Amniotic epithelial cell (primary cell): ENCODE measurements at regions not wholly inside any gene's neighbourhood (a gene's known extent, or its start where the extent isn't known, plus 50 kb on each side); places are given as distances from the start of the nearest gene placed in this dataset.

Source experiments
- DNase-seq: peaks from one replicate; pipeline ENCODE4 v3.0.0-alpha.2; 2010; ENCODE audit warnings: low read depth

DNA sequence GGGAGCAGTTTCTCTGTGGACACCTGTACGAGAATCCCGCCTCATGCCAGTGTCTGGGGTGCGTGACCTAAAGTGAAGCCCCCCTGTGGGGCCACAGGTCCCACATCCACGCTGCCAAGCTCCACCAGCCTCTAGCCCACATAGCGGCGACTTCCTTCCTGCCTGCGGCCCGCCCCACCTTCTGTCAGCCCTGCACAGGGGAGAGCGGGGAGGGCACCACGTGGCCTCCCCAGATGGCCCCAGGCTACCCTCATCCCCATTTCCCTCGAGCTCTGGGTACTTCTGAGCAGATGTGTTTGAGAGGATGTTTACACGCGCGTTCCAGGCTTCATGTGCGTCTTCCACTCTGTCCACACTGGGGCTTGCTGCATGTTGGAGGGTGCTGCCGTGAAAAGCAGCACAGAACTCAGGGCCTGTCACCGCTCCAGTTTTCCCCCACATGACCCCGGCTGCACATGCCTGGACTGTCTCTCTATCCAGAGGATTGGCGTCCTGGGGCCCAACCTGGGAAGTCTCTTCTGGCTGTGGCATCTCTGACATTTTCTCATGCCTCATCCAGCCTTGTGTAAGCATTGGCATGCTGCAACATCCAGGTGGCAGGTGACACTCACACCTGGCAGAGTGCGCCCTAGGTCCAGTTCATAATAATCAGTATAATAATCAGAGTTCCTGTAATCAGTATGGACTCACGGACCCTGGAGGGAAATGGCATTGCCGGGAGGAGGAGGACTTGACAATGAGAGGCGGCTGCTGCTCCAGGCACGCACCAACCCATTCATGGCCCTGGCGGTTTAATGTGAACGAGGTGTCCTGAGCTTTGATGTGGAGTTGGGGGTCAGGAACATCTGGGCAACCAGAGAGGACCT is 146.3 kb upstream of the TWIST2 start:
- DNase-seq: no peak

DNA sequence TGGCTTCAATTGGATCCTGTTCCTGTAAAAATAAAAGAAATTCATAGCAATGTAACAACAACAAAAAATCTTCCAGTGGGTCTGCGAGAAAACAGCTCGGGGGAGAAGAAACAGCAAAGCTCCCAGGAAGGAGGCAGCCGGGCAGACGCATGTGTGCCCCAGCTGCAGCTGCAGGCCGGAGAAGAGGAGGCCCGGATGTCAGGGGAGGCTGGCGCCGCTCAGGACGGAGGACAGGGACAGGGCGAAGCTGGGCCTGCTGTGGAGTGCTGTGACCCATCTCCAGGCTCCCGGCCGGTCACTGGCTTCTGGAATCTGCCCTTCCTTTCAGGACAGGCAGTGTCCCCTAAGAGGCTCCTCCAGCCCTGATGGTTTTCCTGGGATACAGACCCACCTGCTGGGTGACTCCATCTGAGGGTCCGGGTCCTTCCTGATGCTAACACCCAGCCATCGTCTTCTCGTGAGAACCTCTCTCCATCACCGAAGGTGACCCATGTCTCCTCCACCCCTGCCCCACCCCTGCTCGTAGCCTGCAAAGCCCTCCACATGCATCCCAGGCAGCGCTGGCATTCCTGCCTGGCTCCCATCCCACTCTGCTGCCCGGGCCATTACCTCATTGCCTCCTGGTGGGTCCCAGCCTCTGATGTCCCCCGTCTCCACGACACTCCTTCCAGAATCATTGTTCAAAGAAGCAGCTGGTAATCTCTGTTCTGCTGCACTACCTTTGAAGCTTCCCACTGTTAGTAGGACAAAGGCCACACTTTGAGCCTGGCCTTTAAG is 145.4 kb upstream of the TWIST2 start:
- DNase-seq: no peak

DNA sequence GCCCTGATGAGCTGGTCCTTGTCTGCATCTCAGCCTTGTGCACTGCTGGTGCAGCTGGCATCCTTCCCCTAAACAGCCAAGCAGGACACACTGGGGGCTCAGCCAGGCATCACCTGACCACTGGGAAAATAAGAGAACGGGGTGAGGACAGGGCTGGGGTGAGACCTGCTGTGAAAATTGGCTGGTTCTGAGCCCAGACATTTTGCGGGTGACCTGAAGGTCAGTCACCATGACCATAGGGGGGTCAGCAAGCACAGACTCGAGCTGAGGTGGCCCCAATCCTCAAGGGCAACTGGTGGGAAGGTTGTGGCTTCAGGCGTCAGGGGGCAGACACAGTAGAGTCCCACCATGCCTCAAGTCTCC is 144.9 kb upstream of the TWIST2 start:
- no peak for DNase-seq

DNA sequence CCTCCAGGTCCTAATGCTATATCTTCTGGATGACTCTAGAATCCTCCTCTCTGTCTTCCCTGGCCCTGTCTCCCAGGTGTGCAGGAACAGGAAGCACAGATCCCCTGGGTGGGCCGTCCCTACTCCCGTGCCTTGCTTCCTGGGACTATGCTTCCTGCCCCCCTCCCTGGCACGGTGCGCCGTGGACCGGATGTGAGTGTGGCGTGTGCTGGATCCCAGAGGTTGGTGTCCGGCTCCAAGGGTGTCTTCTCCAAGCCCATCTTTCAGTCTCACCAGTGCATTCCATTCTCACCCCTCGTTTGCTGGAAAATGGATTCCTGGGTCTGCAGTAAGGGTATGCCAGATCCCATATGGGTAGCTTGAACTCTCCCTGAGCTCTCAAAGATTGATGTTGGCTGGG is 144.4 kb upstream of the TWIST2 start:
- DNase-seq: no peak

DNA sequence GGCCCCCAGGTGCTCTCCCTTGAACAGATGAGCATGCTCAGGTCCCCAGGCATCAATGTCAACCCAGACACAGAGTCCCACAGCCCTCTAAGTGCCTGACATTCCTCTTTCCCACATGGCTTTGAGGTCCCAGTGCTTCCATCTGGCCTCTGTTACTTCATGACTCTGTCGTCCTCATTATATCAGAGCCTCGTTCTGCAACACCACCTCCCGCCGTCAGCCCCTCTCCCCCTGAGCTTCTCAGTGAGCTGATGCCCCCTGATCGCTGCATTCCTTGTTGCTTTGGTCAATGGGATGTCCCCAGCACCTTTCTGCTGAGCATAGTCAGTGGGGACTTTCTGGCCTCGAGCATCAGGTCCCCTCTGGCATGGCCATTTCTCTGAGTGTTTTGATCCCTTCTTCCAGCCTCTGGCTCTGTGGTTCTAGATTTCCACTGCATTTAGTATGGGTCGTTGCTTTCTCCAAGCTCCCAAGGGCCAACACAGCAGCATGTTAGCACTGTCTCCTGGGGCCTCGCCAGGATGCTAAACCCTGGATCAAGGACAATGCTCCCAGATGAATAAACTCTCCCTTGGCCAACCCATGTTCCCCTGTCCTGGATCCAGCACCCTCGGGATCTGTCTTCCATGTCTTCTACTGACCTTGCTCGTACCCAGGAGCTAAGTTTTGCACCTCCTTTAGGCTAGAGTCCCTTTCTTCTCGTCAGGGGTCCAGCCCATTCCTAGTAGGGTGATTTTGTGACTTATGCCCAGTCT is 143.2 kb upstream of the TWIST2 start:
- DNase-seq: no peak

DNA sequence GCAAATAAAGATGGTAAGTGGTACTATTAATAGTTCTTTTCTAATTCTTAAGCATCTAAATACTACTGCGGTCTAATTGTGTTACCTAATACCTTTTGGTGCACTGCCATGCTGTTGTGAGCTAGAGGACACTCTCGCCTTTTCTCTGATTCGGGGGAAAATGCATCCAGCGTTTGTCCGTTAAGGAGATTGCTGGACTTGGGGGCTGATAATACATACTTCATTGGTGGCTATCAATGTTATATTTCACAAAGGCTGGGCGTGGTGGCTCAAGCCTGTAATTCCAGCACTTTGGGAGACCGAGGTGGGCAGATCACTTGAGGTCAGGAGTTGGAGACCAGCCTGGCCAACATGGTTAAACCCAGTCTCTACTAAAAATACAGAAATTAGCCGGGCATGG is 141.7 kb upstream of the TWIST2 start:
- DNase-seq: no peak

DNA sequence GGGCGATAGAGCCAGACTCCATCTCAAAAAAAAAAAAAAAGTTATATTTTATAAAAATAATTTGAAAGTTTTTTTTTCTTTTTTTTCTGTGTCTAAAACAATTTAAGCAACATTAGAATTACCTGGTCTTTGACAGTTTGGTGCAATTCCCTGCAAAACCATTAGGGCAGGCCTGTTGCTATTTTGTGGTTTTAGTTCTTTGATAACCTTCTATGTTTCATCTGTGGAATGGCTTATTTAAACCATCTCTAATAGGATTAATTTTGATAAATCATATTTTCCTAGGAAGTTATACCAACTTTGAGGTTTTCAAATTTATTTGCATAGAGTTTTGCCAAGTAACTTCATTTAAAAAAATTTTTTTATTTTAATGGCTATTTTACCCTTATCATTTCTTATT is 141.2 kb upstream of the TWIST2 start:
- DNase-seq: peak; percentile 29

DNA sequence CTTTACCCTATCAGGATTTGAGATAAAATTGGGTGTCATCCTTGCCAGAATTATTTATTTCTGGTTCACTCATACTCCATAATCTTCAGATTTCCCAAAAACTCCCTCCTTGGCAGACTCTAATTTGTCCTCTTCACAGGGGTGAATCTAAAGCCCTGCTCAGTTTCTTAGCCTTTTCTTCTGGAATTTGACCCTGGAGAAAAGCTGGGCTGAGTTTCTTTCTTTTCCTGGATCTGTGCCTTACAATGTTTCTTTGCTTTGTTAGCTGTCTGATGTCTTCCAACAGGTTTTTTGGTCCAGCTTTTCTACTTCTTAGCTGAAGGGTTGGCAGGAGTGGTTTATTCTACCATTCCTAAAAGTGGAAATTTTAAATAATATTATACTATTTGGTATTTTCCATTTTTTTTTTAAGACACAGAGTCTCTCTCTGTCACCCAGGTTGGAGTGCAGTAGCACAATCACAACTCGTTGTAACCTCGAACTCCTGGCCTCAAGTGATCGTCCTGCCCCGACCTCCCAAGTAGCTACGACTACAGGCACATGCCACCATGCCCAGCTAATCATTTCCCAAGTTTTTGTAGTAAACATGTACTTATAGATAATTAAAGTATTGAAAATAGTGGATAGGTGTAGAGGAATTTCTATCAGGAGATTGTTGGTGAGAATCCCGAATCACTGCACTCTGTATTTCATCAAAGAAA is 138.4 kb upstream of the TWIST2 start:
- DNase-seq: no peak

DNA sequence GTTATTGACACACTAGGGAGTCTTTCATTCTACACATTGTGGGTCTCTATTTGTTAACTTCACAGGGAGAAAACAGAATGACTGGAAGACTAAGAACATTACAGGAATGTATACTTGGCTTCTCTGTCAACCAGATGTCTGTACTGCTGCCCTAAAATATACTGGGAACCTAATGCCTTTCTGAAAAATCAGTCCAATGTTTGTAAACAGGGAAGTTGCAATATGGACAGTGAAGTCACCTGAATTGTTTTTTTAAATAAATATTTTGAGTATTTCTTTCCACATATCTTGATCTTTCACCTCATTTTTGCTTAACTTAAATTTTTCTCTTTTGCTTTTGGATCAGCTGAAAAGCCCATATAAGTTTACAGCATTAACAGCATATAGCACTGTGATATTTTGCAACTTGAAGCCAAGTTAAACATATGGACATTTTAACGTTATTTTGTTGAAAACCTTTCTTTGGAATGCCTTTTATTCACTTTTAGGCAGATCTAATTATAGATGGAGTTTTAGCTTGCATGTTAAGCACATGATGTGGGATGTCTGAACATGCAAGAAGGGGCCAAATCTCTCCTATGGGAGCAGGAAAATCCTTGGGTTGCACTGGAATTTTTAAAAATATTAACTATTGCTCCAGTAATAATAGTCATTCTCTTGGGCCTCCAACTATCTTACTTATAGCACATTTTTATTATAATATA is 137.7 kb upstream of the TWIST2 start:
- no peak for DNase-seq

DNA sequence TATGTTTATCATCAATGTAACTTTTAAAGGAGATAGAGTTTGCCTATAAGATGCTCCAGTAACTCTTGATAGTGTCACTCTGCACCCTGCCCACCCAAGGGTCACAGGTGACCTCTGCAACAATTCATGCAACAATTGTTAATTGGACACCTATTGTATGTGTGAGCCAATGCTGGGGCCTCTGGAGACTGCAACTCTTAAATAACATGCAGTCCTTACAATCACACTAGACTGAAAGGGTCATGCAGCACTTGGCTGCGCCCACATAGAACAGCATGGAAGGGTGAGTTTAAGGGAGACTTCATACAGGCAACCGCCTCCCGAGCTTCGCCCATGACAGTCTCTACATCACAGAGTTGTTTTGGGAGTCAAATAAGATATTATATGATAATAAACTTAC is 137.1 kb upstream of the TWIST2 start:
- DNase-seq: no peak

DNA sequence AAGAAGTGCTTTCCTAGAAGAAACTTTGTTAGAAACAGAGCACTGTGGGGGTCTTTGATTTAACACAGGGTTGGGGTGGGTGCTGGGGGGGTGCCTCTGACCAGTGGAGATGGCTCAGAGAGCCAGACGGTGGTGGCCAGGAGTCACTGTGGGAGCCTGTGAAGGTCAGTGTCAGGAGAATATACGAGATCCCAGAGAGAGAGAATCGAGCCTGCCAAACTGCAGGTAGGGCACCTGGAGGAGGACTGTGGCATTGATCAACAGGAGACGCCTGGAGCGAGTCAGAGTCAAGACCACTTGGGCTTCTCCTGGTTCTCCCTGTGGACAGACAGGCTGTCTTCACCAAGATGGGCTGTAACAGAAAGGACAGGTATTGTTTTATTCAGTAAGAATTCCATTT is 136.5 kb upstream of the TWIST2 start:
- DNase-seq: no peak

DNA sequence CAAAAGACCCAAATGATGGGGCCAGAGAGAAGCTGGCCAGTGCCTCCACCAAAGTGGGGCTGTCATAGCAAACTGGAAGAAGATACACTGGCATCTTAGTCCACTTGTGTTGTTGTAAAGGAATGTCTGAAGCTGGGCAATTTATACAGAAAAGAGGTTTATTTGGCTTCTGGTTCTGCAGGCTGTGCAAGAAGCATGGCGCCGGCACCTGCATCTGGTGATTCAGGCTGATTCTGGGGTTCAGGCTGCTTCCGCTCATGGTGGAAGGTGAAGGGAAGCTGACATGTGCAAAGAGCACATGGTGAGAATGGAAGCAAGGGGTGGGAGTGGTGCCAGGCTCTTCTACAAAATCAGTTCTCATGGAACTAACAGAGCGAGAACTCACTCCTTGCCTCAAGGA is 135.9 kb upstream of the TWIST2 start:
- no peak for DNase-seq

DNA sequence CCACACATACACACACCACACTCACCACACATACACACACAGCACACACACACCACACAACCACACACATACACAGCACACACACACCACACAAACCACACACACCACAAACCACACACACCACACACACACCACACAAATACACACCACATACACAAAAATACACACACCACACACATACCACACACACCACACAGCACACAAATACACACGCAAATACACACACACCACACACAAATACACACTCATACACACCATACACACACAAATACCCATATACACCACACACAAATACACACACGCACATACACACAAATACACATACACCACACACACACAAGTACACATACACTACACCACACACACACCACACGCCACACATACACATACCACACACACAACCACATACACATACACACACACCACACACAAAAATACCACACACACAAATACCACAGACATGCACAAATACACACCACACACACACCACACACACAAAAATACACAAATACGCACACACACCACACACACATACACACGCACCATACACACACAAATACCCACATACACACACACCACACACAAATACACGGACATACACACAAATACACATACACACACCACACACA is 134.6 kb upstream of the TWIST2 start:
- peak; percentile 8 for DNase-seq

DNA sequence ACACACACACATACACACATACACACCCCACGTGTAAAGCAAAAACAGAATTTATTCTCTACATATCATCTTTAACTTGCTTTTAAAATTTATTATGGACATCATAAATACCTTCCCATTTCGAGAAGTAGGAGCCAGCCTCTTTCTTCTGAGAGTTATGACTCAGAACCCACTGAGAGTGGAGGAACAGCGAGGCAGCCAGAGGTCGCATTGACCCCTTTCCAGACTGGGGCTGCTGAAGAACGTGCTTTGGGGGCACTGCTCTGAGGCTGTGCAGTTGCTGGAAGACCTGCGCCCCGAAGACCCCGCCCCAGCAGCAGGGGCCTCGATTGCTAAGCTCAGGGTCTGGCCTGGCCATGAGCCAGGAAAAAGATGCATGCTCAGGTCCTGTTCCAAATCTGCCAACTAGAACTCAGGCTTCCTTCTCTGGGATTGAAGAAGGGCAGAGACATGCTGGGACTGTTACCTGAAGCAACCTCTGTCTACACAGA is 133.8 kb upstream of the TWIST2 start:
- peak; percentile 29 for DNase-seq

DNA sequence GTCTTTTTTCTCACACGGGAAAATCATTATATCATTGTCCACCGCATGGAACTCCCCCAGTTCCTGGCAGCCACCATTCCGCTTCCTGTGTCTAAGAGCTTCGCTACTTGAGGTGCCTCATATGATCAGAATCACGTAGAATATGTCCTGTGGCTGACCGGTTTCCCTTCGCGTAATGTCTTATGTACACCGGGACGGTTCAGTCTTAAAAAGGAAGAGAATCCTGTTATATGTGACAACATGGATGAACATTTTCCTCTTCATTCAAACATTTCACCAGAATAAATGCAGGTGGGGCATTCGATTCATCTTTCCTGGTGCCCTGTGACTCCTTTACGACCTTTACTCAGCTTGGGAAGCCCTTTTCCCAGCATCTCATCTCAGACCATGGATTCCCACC is 131.7 kb upstream of the TWIST2 start:
- no peak for DNase-seq

DNA sequence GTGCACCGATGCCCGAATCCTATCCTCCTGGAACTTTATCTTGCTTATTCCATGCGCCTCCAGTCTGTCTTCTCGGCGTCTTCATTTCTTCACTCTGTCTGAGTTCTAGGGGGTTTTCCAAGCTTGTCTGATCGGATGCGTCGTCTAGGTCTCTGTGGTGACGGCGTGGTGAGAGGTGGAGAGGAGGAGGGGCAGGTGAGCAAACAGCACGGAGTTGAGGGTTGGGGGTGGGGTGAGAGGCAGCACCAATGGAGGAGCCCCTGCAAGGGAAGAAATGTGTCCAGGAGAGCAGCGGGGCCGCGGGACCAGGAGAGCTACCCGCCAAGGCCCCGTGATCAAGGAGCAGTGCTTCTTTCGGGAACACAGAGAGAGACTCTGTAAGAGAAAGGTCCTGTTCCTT is 131.3 kb upstream of the TWIST2 start:
- no peak for DNase-seq

DNA sequence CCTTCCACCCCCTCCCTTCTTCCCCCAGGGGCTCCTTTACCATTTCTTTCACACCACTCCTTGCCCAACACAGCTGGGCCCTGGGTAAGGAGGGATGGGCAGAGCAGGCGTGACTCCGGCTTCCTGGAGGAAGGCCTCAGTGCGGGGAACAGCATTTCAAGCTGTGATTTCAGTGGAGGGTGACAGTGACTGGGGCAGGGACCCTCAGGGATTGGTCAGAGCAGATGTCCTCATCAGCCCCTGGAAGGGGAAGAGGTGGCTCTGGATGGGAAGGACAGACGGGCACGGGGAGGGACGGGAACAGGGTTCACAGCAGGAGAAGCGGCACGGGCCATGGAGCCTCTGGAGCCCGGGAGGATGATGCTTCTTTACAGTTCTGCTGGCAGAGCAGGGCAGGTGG is 130.8 kb upstream of the TWIST2 start:
- no peak for DNase-seq

DNA sequence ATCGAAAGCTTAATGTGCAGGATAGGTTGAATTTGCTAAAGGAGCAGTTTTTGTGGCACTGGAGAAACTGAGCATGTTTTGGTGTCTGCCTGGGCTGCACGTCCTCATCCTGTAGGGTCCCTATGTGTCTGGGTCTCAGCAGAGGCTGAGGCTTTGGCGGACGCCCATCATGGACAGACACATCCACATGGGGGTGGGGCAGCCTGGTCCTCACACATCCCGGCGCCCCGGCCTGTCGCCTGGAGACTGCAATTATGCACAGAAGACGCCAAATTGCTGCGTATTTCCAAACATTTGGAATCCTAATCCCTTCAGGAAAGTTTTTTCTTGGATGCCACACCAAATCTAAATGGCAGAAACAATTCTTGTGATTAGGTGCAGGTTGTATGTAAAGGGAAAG is 128.2 kb upstream of the TWIST2 start:
- DNase-seq: no peak

DNA sequence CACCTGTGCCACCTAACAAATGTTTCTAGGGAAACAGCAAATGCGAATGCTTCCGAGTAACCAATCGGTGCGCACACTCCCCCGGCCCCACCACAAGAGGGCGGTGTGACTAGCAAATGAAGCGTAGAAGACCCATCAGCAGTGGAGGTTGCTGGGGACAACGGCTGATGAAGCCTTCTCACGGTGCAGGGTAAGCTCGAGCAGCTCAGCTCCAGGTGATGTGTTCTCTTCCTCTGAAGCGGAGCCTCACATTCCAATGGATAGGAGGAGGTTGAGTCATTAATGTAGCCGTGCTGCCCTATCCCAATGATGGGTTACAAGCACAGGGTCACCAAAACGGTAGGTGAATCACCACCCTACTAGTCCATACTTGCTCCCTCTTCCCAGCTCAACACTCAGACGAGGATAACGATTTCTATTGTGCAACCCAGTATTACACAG is 127.6 kb upstream of the TWIST2 start:
- DNase-seq: peak; percentile 59

DNA sequence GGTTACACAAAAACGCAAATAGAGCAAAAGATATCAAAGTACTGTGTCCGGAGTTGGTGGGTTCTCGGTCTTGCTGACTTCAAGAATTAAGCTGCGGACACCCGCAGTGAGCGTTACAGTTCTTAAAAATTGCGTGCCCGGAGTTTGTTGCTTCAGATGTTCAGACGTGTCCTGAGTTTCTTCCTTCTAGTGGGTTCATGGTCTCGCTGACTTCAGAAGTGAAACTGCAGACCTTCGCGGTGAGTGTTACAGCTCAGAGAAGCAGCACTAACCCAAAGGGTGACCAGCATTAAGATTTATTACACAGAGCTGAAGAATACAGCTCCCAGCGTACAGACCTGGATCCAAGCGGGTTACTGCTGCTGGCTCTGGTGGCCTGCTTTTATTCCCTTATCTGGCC is 125.7 kb upstream of the TWIST2 start:
- no peak for DNase-seq

DNA sequence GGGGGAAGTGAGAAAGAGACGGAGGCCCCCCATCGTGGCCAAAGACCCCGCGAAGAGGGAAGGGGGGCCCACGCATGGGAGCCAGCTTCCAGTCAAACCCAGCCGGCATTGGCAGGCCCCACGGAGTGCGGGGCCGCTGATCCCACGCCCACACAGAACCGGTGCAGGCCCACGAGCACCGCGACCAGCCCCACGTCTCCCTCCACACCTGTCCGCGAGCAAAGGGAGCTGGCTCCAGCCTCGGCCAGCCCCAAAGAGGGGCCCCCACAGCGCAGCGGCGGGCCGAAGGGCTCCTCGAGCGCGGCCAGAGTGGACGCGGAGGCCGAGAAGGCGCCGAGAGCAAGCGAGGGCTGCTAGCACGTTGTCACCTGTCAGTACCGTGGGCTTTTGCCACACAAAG is 125.0 kb upstream of the TWIST2 start:
- no peak for DNase-seq
